C4-2B (cell line): ENCODE measurements at regions not wholly inside any gene's neighbourhood (a gene's known extent, or its start where the extent isn't known, plus 50 kb on each side); places are given as distances from the start of the nearest gene placed in this dataset.

ENCODE experiments used
- CTCF ChIP-seq: fragments of 450-650 bp; conservative IDR thresholded peaks from 2 replicates; pipeline ENCODE4 v1.5.1; 2017; ENCODE audit warnings: mild to moderate bottlenecking
- ZFX ChIP-seq: fragments of 450-650 bp; IDR thresholded peaks from 2 replicates; pipeline ENCODE4 v1.6.1; 2017

GRCh38 chr13:58056426-58056825, 424.9 kb downstream of the PCDH17 start:
- TF ChIP-seq ZFX (no peak), CTCF (no peak)
